Fibroblast of upper back skin (primary cell): ENCODE measurements at regions not wholly inside any gene's neighbourhood (a gene's known extent, or its start where the extent isn't known, plus 50 kb on each side); places are given as distances from the start of the nearest gene placed in this dataset.

Experiments
- DNase-seq: peaks from one replicate; pipeline ENCODE4 v3.0.0-alpha.2; 2013

DNA sequence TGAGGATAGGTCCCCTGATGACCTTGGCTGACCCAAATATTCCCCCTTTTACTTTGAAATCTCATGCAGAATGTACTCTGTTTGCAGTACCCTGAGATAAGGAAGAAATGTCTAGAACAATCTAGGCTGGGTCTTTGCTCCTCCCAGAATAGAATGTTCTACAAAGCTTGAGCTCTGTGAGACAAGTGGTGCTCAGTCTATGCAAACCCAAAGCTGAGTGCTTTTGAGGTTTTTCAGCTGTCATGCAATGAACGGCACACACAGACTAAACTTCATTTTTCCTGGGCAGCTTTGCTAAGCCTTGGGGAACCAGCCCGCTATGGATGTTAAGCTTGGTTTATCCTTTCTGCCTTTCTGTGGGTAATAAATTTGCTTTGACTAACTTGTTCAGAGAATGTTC, 513.6 kb downstream of the FAT4 start:
- no peak for DNase-seq

DNA sequence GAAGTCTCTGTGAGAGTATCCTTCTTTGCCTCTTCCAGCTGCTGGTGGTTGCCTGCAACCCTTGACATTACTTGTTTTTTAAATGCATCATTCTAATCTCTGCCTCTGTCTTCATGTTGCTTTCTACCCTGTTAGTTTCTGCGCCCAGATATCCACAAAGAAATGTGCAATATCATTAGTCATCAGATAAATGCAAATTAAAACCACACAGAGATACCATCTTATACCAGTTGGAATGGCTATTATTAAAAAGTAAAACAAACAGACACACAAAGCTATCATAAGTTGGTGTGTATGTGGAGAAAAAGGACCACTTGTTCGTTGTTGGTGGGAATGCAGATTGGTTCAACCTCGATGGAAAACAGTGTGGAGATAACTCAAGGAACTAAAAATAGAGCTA, 517.4 kb downstream of the FAT4 start:
- peak; percentile 7 for DNase-seq

DNA sequence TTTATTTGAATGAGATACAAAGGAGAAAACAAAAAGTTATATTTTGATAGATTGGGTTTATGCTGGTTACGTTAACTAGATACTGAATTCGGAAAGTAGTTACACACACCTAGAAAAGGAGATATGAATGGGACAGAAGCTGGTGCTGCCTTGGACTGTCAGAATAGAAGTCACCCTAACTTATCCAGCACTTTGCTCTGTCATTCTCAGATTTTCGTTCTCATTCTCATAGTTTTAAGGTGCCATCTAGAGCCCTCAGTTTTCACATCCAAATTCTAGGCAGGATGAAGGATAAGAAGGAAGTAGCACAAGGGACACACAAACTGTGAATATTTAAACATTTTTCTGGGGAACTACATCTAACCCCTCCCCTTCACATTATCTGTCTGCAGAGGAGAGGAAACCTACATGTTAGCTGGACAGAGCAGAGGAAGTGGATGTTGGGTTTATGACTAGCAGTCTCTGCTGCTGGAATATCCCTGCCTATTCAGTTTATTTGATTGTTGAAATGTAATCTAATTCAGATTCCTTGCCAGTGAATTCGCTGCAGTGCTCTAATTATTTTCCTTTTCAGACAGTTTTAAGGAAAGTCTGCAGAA, 521.9 kb downstream of the FAT4 start:
- peak; percentile 12 for DNase-seq

DNA sequence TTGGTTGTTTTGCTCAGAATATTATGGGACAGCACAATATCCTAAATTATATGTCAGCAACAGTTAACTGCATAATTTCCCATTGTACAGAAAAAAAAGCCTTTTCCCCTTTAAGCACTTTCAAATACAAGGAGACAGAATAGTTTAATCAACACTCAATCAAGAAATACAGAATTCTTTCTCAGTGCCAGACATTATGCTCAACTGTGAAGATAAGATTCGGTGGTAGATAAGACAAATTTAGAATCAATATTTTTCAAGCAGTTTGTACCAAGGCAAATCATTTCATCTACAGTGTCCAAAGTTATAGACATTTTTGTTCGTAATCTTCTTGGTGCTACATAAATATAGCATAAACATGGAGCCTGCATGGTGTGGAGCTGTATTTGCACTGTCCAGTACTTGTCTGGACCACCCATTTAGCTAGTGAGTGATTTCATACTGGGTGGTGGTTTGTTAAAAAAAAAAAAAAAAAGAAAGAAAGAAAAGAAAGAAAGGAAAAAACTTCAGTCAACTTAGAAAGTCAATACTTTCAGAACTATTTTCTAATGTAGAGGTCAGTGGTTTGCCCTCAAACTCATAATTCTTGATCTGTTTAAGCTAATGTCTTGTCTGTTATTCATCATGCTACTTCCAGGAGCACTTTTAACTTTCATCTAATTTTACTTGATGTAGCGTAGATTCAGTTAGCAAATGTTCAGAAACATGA, 522.9 kb downstream of the FAT4 start:
- peak; percentile 62 for DNase-seq

DNA sequence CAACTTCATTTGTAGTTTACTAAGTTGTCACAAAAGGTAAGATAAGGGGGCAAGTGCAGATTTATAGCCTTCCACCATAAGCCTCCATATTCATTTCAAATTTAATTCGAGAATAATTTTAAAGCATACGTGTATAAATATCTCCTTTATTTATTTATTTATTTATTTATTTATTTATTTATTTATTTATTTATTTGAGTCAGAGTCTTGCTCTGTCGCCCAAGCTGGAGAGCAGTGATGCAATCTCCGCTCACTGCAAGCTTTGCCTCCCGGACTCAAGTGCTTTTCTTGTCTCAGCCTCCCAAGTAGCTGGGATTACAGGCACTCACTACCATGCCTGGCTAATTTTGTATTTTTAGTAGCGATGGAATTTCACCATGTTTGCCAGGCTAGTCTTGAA, 523.4 kb downstream of the FAT4 start:
- DNase-seq = no peak

DNA sequence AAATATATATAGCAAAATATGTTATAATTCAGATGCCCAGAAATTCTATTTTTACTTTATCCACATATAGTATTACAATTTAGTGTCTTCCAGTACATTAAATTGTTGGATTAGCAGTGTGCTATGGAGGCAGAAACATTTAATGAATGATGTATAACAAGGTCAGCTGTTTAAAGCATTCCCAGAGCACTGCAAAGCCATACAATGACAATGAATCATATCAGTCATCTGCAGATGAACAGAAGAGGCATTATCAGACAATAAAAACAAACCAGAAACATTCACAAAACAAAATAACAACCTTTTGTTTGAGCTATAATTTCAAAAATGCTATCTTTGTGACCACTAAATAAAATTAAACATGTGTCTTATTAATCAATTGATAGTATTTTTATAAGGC, 524.2 kb downstream of the FAT4 start:
- DNase-seq = peak; percentile 18

DNA sequence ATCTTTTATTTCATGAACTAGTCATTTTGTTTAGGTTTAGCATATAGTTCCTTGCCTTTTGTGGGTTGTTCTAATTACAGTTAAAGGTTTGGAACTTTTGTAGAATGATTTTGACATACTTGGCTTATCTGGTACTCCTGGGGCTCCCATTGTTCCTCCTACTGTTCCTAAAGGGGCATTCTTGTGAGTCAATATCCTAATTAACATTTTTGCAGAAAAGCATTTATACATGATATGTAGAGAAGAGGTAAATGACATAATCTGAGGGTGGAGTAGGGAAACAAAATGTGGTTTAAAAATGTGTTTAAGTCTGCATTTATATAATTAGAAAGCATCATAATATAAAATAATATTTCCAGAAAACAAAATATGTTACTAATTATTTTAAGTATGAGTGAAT, 529.2 kb downstream of the FAT4 start:
- DNase-seq = no peak

DNA sequence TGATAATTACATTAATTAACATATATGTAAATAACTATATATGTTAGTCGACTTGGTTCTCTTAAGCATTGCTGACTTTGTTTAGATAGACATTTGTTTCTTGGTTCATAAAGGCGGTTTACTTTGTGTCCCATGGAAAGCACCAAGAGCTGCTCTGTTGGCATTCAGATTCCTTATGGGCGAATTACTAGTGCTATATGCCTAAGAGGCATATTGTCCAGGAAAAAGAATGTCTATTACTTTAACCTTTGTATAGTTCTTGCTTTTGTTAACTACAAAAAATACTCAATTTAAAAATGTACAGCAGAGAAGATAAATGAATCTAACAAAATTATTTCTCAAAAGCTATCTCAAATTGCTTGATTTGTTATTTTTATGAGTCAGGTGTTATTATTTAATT, 532.8 kb downstream of the FAT4 start:
- DNase-seq = no peak

DNA sequence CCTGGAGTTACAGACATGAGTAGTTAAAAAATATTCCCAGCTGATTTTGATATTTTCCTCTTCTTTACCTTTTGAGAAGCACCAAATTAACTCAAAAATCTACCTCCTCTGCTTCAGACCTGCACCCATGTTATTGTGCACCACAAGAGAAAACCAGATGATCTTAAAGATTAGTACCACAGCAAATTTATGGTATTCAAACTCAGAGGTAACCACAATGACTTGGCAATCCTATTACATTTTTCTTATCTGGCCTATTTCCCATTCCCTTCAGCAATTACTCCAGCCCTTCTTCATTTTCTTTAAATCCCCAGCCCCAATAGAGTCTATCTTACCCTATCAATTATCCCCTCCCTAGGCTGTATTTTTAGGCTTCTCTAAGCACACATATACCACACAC, 535.1 kb downstream of the FAT4 start:
- DNase-seq = peak; percentile 90

DNA sequence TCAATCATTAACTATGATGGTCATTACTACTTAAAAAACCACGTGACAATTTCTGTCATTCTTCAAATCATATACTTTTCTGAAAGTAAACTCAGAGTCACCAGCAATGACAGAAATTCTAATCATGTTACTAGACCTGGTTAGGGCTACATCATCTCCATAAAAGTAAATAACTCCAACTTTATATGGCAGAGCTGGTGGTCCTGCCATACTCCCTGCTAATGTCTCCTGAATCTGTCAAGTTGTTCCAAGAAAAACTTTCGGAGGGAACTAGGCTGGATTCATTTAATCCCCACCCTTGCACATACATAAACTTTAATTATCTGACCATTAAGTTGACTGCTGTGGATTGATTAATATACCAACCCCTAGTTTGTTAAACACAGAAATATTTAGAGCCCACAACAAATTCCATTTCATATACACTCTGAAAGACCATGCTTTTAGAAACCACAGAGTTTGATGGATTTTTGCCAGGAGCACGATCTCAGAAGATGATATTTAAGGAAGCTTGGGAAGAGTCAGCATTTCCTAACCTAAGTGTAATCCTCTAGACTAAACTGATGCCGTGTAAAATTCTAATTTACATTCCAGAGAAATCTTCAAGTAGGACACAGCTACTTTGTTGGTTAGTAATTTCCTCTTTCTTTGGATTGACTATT, 577.0 kb downstream of the FAT4 start:
- peak; percentile 100 for DNase-seq

DNA sequence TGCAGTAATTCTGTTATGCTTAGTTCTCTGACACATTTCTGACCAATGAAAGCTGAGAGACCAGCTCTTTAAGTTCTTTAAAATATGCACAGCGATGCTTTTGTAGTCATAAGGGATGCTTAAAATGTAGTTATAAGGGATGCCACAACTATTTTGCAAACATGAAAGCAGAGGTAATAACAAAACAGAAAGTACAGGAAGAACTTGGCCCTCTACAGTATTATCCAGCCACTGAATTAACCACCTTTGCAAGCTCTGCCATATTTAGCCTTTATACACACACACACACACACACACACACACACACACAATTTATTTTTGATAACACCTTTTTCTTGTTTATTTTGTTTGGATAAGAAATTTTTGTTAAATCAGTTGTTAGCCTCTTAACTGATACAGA, 590.0 kb downstream of the FAT4 start:
- DNase-seq = no peak

DNA sequence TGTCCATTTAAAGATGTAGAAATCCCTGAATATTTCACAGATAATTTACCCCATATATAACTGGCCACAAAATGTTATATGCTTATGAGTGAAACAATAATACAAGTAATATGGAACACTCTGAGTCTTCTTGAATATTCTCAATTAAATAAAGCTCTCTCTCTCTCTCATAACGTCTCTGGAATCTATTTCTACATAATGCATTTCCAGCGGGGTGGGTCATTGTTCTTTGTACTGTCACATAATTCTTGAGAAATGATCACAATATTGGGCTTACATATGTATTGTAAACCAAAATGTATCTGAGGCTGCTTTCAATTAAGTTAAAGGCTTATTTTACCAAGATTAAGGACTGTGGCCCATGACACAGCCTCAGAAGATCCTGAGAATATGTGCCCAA, 596.3 kb downstream of the FAT4 start:
- no peak for DNase-seq

DNA sequence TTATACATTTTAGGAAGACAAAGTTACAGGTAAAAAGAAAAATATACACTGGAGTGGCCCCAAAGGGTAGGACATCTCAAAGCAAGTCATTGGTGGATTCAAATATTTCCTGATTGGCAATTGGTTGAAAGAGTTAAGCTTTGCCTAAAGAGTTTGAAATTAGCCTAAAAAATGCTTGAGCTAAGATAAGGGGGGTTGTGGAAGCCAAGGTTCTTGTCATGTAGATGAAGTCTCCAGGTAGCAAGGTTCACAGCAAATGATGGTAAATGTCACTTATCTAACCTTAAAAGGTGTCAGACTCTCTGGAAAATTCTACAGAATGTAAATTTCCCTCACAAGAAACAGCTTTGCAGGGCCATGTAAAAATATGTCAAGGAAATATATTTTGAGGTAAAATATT, 596.7 kb downstream of the FAT4 start:
- DNase-seq = no peak

DNA sequence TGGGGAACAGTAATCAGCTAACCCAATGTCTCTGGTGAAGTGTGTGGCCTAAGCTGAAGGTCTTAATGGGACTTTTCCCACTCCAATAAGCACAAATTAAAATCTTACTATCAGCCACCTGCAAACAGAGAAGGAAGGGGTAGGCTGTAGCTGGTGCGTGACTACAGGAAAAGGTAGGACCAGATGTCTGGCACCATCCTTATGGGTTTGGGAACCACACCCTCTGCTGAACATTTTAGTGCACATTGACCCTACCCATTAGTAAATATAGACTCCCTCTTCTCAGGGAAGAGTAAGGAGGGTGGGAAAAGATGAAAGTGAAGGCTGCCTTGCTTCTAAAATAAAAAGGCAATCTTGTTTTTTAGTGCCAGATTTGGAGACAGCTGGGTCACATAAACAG, 602.8 kb downstream of the FAT4 start:
- no peak for DNase-seq

DNA sequence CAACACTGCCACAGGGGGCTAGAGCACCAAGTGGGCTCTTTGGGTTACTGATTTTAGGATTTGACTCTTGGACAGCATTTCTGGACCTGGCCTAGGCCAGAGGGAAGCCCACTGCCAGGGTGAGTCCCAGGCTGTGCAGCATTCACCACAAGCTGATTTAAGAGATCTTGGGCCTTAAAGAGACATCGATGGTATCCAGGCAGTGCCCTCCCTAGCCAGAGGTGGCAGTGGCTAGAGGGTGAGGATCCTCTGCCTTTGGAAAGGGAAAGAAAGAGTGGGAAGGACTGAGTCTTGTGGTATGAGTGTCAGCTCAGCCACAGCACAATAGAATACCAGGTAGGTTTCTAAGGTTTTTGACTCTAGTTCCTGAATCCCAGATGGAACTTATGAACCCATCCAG, 613.9 kb downstream of the FAT4 start:
- no peak for DNase-seq

DNA sequence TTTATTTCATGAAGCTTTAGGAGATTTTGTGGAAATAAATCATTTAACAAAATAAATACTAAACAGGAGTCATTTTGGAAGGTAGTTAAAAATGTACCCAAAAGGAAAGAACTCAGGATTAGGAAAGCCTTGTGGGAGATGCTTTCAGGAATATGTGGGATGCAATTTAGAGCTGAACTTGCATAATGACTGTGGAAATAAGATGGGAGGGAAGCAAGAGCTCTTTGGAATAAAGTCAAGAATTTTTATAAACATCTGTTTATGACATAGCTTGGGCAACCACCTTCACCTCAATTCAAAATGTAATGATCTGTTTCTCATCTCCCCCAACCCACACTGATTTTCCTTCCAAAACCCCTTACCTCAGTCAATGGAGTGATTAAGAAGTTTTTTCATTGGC, 623.8 kb downstream of the FAT4 start:
- DNase-seq = no peak

DNA sequence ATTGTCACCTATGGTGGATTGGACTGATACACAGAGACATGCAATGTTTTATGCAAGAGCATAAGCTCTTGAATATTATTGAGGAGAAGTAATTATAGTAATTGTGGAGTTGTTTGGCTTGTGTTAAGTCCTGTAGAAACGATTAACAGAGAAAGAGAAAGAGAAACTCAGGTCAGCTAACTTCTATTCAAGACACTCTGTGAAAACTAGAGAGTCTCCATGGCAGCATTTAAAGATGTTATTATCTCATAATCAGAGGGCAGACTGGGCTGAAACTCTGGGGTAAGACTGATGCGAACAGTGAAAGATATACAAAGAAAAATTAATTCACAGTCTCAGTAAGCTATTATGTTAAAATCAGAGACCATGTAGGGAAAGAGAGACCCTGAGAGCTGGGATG, 625.7 kb downstream of the FAT4 start:
- no peak for DNase-seq

DNA sequence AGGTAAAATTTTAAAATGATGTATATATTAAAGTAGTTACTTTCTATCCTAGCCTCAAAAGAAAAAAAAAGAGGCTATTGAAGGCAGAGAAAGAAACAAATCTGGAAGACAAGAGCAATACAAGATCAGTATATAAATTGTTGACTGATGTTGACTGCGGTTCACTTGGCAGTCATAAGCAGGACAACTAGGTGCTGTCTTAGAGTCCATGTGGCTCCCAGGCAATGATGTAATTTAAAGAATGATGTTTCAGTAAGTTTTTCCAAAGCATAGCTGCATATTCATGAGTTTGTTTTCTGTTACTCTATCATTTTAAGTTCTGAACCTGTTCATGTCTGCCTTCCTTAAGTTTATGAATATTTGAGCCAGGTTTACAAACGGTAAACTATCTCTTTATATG, 630.2 kb downstream of the FAT4 start:
- DNase-seq = no peak

DNA sequence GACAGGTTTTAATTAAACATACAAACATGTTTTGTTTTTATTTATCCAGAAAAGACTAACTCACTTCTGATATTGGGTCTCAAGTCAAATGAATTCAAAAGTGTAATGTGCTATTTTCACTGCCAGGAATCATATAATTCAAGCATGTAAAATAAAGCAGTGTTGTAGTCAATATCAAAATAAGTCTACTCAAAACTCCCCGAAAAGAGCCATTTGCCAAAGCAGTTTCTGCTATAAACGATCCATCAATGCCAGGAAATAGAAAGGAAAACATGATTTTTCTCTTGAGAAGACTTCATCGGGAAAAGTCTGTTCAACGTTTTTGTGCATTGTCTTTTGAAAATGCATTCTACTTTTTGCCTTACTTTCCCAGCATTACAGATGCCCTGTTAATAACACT, 633.3 kb downstream of the FAT4 start:
- DNase-seq = no peak

DNA sequence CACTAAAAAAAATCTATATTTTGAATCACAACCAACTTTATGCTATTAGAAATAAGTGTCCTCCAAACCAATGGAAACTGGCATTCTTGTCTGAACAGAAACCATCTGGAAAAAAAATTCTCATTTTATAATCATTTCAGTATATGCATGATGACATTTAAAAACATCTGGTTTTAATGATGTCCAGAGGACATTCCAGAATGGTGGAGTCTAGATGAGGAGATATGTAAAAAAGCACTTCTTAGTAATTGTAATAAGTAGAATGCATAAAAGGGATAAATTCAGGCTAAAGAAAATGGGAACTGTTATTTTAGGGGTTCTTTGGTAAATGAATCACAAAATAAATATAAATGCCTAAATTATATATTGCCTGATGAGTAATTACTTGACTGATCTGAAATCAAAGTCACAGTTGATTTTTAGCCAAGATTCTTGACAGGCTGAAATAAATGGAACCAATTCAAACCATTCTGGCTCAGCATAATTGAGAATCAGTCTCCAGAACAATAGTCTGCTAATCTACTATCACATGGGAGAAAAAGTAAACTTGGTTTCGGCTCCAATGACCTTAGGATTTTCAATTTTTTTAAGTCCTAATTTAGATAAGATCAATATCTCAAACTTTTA, 636.6 kb downstream of the FAT4 start:
- DNase-seq = peak; percentile 90

DNA sequence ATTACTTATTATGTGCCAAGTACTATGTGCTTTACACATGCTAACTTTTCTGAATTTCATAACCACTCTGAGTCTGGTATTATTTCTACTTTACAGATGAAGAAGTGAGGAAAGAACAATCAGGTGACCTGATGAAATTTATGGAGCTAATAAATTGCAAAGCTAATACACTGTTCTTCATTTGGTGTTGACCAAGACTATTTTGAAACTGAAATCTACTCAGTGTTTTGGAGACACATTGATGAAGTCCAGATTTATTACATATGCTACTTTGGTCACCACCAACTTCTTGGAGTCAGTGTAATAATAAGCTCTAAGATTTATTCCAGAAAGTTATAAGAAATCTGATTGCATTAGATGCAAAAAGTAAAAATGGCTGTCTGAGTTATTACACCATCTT, 637.9 kb downstream of the FAT4 start:
- DNase-seq = no peak

DNA sequence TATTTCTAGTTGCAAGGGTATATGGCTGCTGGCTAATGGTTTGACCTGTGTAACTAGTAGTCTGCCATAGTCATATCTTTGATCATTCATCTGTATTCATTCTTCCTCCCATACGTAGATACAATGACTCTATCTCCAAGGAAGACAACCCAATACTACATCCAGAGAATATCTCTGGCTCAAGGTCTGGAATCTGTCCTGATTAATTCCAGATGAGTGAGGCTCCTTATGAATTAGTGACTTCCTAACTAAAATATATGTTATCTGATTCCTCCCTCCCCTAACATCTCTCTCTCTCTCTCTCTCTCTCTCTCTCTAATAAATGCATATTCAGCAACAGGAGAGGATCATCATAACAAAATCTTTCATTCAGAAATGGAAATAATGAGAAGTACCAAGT, 641.5 kb downstream of the FAT4 start:
- DNase-seq = peak; percentile 66

DNA sequence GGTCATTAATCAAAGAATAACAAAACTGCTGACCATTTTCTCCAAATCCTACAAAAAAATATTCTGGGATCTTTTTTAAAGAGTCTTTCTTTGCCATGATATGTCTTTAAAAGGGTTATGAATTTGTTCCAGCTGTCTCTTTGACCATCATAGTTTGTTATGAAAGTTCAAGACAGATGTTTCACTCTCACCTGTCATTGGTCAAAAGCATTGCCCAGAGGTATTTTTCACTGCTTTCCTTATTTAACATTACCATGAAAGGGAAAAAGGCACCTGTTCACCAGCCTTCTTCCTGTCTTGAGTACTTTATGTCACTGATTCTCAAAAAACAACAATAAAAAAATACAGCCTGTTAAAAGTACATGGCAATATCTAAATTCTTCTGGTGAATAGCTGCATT, 643.8 kb downstream of the FAT4 start:
- DNase-seq = no peak

DNA sequence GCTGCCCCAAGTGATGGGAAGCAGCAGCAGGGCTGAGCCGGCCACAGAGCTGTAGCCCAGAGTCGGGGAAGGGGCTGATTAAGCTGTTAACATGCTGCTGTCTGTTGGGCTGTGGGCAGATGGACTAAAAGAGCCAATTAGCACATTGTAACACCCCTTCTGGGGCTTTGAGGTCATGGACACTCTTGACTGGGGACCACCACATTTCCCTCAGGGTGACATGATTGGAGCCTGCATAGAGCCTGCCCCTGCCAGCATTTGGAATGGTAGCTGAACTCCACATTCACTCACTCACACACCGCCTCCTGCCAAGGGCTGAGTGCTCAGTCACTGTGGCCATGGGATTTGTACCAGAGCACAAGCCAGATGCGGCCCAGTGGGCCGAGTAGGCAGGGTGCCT, 646.9 kb downstream of the FAT4 start:
- no peak for DNase-seq
